Upper lobe of left lung (tissue), 4 donors: ENCODE measurements at regions not wholly inside any gene's neighbourhood (a gene's known extent, or its start where the extent isn't known, plus 50 kb on each side); places are given as distances from the start of the nearest gene placed in this dataset.

Source experiments
- EP300 ChIP-seq, 4 donors: sonication (generic); formaldehyde crosslinking; IDR thresholded peaks; one replicate each; pipeline ENCODE4 v1.5.1; 2017; ENCODE audit warnings: antibody characterized with exemption in 4 of 4, control low read depth in 2 of 4
- POLR2A ChIP-seq, 4 donors: fragments of 450-650 bp; IDR thresholded peaks; one replicate each; pipeline ENCODE4 v1.5.1; 2016 to 2017; ENCODE audit warnings: antibody characterized with exemption in 4 of 4, mild to moderate bottlenecking in 2 of 4
- POLR2AphosphoS5 ChIP-seq, 2 donors: sonication (generic); formaldehyde crosslinking; IDR thresholded peaks; one replicate each; pipeline ENCODE4 v1.5.1; 2017; ENCODE audit warnings: antibody characterized with exemption in 2 of 2
- TF ChIP-seq, protein P1 (sequence below), 6 experiments: fragments of 450-650 bp in 4 of 6; fragments of 200-600 bp in 2 of 6; sonication (generic) in 2 of 6; IDR thresholded peaks; one replicate each; pipeline ENCODE4 v1.5.1; 2016 to 2019; ENCODE audit warnings: antibody characterized with exemption in 6 of 6

DNA sequence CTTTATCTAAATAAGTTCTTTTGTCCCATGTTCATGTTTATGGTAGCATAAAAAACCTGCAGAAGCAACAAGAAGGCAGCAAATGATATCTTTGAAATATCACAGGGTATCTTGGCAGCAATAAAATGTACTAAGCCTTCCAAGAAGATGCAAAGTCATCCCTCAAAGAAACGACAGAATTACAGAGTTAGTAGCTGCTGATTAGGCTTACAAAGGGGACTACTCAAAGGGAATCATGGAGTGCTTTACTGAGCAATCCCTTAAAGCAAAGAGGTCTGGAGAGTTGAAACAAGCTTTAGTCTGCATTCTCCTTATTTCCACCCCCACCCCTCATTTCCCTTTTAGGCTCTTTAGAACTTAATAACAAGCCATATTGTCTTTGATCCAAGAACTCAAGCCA lies 935.0 kb downstream of the SQOR start:
- TF ChIP-seq, protein P1, sequence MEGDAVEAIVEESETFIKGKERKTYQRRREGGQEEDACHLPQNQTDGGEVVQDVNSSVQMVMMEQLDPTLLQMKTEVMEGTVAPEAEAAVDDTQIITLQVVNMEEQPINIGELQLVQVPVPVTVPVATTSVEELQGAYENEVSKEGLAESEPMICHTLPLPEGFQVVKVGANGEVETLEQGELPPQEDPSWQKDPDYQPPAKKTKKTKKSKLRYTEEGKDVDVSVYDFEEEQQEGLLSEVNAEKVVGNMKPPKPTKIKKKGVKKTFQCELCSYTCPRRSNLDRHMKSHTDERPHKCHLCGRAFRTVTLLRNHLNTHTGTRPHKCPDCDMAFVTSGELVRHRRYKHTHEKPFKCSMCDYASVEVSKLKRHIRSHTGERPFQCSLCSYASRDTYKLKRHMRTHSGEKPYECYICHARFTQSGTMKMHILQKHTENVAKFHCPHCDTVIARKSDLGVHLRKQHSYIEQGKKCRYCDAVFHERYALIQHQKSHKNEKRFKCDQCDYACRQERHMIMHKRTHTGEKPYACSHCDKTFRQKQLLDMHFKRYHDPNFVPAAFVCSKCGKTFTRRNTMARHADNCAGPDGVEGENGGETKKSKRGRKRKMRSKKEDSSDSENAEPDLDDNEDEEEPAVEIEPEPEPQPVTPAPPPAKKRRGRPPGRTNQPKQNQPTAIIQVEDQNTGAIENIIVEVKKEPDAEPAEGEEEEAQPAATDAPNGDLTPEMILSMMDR (IDR thresholded peaks at IDR 0.05) = no peak
- TF ChIP-seq POLR2AphosphoS5 (IDR thresholded peaks at IDR 0.05) = no peak
- TF ChIP-seq EP300 (IDR thresholded peaks at IDR 0.05) = no peak
- no peak for TF ChIP-seq POLR2A (IDR thresholded peaks at IDR 0.05)
